ENCODE measurements at regions not wholly inside any gene's neighbourhood (a gene's known extent, or its start where the extent isn't known, plus 50 kb on each side); places are given as distances from the start of the nearest gene placed in this dataset.

- Histone ChIP-seq H3K36me3 (ENCODE audit: insufficient read depth) (no peaks in the 10 kb centered on the region), H3F3A (replicated peaks; ENCODE audit: low read depth) (no peaks in the 10 kb centered on the region), H3K4me2 (no peak overlapping the region), H2AFZ (peak overlapping the region; percentile 76; the same call in 1 of the 2 replicates), H3K79me2 (replicated peaks; ENCODE audit: insufficient read depth) (no peaks in the 10 kb centered on the region), H4K20me1 (replicated peaks; ENCODE audit: insufficient read depth) (no peaks in the 10 kb centered on the region), H3K9me2 (ENCODE audit: insufficient read depth) (no peaks in the 10 kb centered on the region), H3K27ac (ENCODE audit: low read depth) (no peak overlapping the region), H3K4me3 (no peak overlapping the region), H3K4me1 (ENCODE audit: insufficient read depth) (no peaks in the 10 kb centered on the region), H3K27me3 (ENCODE audit: insufficient read depth) (no peaks in the 10 kb centered on the region)
- Mint-ChIP-seq H3K27me3 (ENCODE audit: insufficient read depth, low read depth, poor library complexity) (no peaks in the 10 kb centered on the region), H3K27ac (no peak overlapping the region), H3K4me3 (no peak overlapping the region), H3K4me1 (no peaks in the 10 kb centered on the region), H3K36me3 (ENCODE audit: low read depth) (no peaks in the 10 kb centered on the region), H3K9me3 (no peaks in the 10 kb centered on the region; the same call in 2 of the 3 replicates)
- ATAC-seq, result peak; percentile 34; the same call in 1 of the 3 replicates
- TF ChIP-seq ZNF114 (CRISPR knock-in tag; IDR thresholded peaks at IDR 0.05), result no peak
- TF ChIP-seq CREB1 (CRISPR knock-in tag; IDR thresholded peaks at IDR 0.05; ENCODE audit: low read depth), result no peak
- TF ChIP-seq CTCF (conservative IDR thresholded peaks at IDR 0.05; ENCODE audit: low read depth in 2 of 2), result no peak
- no peak for TF ChIP-seq EZH2phosphoT487 (IDR thresholded peaks at IDR 0.05; ENCODE audit: unreplicated experiment)
- no peak for TF ChIP-seq EZH2 (IDR thresholded peaks at IDR 0.05; ENCODE audit: low read depth, unreplicated experiment)
- no peak for TF ChIP-seq POLR2AphosphoS5 (IDR thresholded peaks at IDR 0.05; ENCODE audit: low read depth)
- TF ChIP-seq REST (IDR thresholded peaks at IDR 0.05; ENCODE audit: unreplicated experiment), result no peak
- TF ChIP-seq ZNF462 (CRISPR knock-in tag; IDR thresholded peaks at IDR 0.05), result no peak
- no peak for TF ChIP-seq ETS1 (IDR thresholded peaks at IDR 0.05)
- no peak for TF ChIP-seq STAT1 (IDR thresholded peaks at IDR 0.05; ENCODE audit: unreplicated experiment)
- no peak for TF ChIP-seq NANOG (IDR thresholded peaks at IDR 0.05; ENCODE audit: borderline replicate concordance)
- no peak for TF ChIP-seq ZNF331 (CRISPR knock-in tag; IDR thresholded peaks at IDR 0.05; ENCODE audit: low read depth)
- no peak for TF ChIP-seq JUNB (IDR thresholded peaks at IDR 0.05; ENCODE audit: unreplicated experiment)
- DNase-seq (ENCODE audit: low spot score), result peak; percentile 1
Observed at GRCh38 chr14:66281036-66281776, 205.0 kb upstream of the CCDC196 start.
